Stomach (tissue), 8 donors: ENCODE measurements at regions not wholly inside any gene's neighbourhood (a gene's known extent, or its start where the extent isn't known, plus 50 kb on each side); places are given as distances from the start of the nearest gene placed in this dataset.

Experiments used
- DNase-seq, 2 donors: peaks; one replicate each; pipeline versions ENCODE4 v3.0.0 to v3.0.0-alpha.2; 2013 to 2019
- H3K27ac ChIP-seq, 5 donors: fragments of 200-600 bp in 4 of 5; sonication (generic) in 4 of 5; one replicate each; pipeline ENCODE4 v1.5.1; 2013 to 2019; ENCODE audit warnings: mild to moderate bottlenecking in 1 of 5, moderate library complexity in 1 of 5
- H3K27me3 ChIP-seq, 3 donors: fragments of 200-600 bp; sonication (generic); one replicate each; pipeline ENCODE4 v1.5.1; 2017 to 2019; ENCODE audit warnings: mixed run types in 1 of 3
- H3K36me3 ChIP-seq, 4 donors: fragments of 200-600 bp; sonication (generic); 1 replicate in 3 of 4; 2 replicates in 1 of 4; pipeline ENCODE4 v1.5.1; 2016 to 2019
- H3K4me1 ChIP-seq, 4 donors: fragments of 200-600 bp; sonication (generic); one replicate each; pipeline ENCODE4 v1.5.1; 2016 to 2019
- H3K4me3 ChIP-seq, 4 donors: fragments of 200-600 bp; sonication (generic) in 3 of 4; one replicate each; pipeline ENCODE4 v1.5.1; 2016 to 2019; ENCODE audit warnings: mild to moderate bottlenecking in 1 of 4
- H3K9me3 ChIP-seq, 4 donors: fragments of 200-600 bp; sonication (generic); one replicate each; pipeline ENCODE4 v1.5.1; 2016 to 2019
- CTCF ChIP-seq, 7 experiments: fragments of 450-650 bp in 4 of 7; fragments of 200-600 bp in 3 of 7; sonication (generic) in 3 of 7; IDR thresholded peaks; one replicate each; pipeline ENCODE4 v1.5.1; 2016 to 2019; ENCODE audit warnings: antibody characterized with exemption in 7 of 7, control low read depth in 2 of 7, mild to moderate bottlenecking in 1 of 7
- EP300 ChIP-seq: sonication (generic); formaldehyde crosslinking; IDR thresholded peaks from one replicate; pipeline ENCODE4 v1.6.1; 2017; ENCODE audit warnings: antibody characterized with exemption
- POLR2A ChIP-seq, 4 donors: fragments of 450-650 bp; IDR thresholded peaks; one replicate each; pipeline ENCODE4 v1.6.1; 2016; ENCODE audit warnings: antibody characterized with exemption in 4 of 4, control low read depth in 2 of 4, mild to moderate bottlenecking in 1 of 4, moderate library complexity in 1 of 4
- POLR2AphosphoS5 ChIP-seq, 3 donors: sonication (generic); formaldehyde crosslinking; IDR thresholded peaks; one replicate each; pipeline ENCODE4 v1.6.1; 2016; ENCODE audit warnings: antibody characterized with exemption in 3 of 3
- WGBS, 5 donors: extraction: QIAGEN DNeasy Blood & Tissue Kit in 3 of 5; methylation state at CpG; one replicate each; pipeline versions ENCODE4 v1.1.5 to v1.1.7; 2013 to 2018; 5-methylcytosine and 5-hydroxymethylcytosine counted together
- intact Hi-C: fragments of 100-400 bp; cut with DNase I; formaldehyde crosslinking; loops from one replicate; pipeline ENCODE4 v1.15.1; 2023; ENCODE audit warnings: low total_unique reads
- donor health status: healthy with polysubstance abuse.
- donor health status: Bipolar disorder and iron deficiency.
- donor health status: healthy.

GRCh38 chr5:164784230-164784629 lies 1278.8 kb downstream of the MAT2B start:
- no peak overlapping the region for H3K27ac ChIP-seq
- TF ChIP-seq CTCF (IDR thresholded peaks at IDR 0.05) = no peak
- TF ChIP-seq POLR2A (IDR thresholded peaks at IDR 0.05) = no peak
- intact Hi-C loops = no loop called here
- H3K27me3 ChIP-seq = no peaks in the 10 kb centered on the region
- H3K4me3 ChIP-seq = no peak overlapping the region
- H3K9me3 ChIP-seq = no peaks in the 10 kb centered on the region
- no peak for DNase-seq
- H3K36me3 ChIP-seq = no peaks in the 10 kb centered on the region
- 82 to 91% (median 85%) methylated on average over 3 of the region's 3 CpGs for WGBS, 5 donors
- no peaks in the 10 kb centered on the region for H3K4me1 ChIP-seq

GRCh38 chr5:164798110-164798509 lies 1292.7 kb downstream of the MAT2B start:
- Histone ChIP-seq H3K9me3 (peaks cover 0 to 19% (median 13%) of the 10 kb centered on the region in 4 donors), H3K4me3 (no peak overlapping the region), H3K4me1 (no peaks in the 10 kb centered on the region), H3K36me3 (no peaks in the 10 kb centered on the region), H3K27me3 (no peaks in the 10 kb centered on the region), H3K27ac (no peak overlapping the region)
- TF ChIP-seq CTCF (IDR thresholded peaks at IDR 0.05) (no peak), EP300 (no peak), POLR2AphosphoS5 (IDR thresholded peaks at IDR 0.05) (no peak), POLR2A (IDR thresholded peaks at IDR 0.05) (no peak)
- DNase-seq = no peak
- 79 to 88% (median 82%) methylated on average over 3 of the region's 3 CpGs for WGBS, 5 donors
- intact Hi-C loops = no loop called here

DNA sequence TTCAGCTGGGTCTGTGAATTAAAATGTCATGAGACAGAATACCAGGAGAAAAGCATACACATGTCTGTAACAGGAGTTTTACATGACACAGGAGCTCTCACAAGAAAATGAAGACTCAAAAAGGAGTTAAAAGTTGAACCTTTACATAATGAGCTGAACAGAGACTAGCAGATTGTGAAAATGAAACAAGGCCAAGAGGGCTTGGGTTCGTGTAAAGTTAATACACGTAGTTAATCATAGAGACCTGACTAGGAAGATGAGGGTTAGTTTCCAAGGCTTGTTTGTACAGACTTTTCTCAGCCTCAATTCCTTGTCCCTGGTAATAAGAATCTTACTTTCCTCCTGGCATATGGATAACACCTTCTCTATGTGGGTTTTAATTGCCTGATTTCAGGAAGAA lies 1294.0 kb downstream of the MAT2B start:
- Histone ChIP-seq H3K36me3 (no peaks in the 10 kb centered on the region), H3K9me3 (peaks cover 0 to 19% (median 13%) of the 10 kb centered on the region in 4 donors), H3K27me3 (no peaks in the 10 kb centered on the region), H3K4me3 (no peak overlapping the region), H3K4me1 (no peaks in the 10 kb centered on the region), H3K27ac (no peak overlapping the region)
- TF ChIP-seq CTCF (IDR thresholded peaks at IDR 0.05) = no peak
- no peak for TF ChIP-seq EP300
- TF ChIP-seq POLR2AphosphoS5 (IDR thresholded peaks at IDR 0.05) = no peak
- TF ChIP-seq POLR2A (IDR thresholded peaks at IDR 0.05) = no peak
- DNase-seq = no peak
- intact Hi-C loops = no loop called here
- WGBS, 5 donors = 49 to 63% (median 54%) methylated on average over 2 of the region's 2 CpGs

- no peaks in the 10 kb centered on the region for H3K27me3 ChIP-seq
- H3K36me3 ChIP-seq = no peaks in the 10 kb centered on the region
- no peaks in the 10 kb centered on the region for H3K4me1 ChIP-seq
- H3K27ac ChIP-seq = no peak overlapping the region
- no peak for DNase-seq
- peaks cover 0 to 19% (median 13%) of the 10 kb centered on the region in 4 donors for H3K9me3 ChIP-seq
- WGBS, 5 donors = 78 to 93% (median 82%) methylated on average over 2 to 4 of the region's 4 CpGs
- no peak overlapping the region for H3K4me3 ChIP-seq
- TF ChIP-seq POLR2AphosphoS5 (IDR thresholded peaks at IDR 0.05) (no peak), POLR2A (IDR thresholded peaks at IDR 0.05) (no peak), EP300 (no peak), CTCF (IDR thresholded peaks at IDR 0.05) (no peak)
- intact Hi-C loops = no loop called here
Measured at GRCh38 chr5:164801910-164802309, 1296.5 kb downstream of the MAT2B start.
